Right lobe of liver (tissue), 4 donors: ENCODE measurements at regions not wholly inside any gene's neighbourhood (a gene's known extent, or its start where the extent isn't known, plus 50 kb on each side); places are given as distances from the start of the nearest gene placed in this dataset.

Experiments used
- POLR2A ChIP-seq: fragments of 450-650 bp; IDR thresholded peaks from one replicate; pipeline ENCODE4 v1.6.1; 2017; ENCODE audit warnings: antibody characterized with exemption, mild to moderate bottlenecking
- TF ChIP-seq, protein P1 (sequence below), 4 donors: fragments of 200-600 bp in 3 of 4; fragments of 450-650 bp in 1 of 4; IDR thresholded peaks; one replicate each; pipeline versions ENCODE4 v1.5.1 to v1.8.0; 2016 to 2022; ENCODE audit warnings: antibody characterized with exemption in 4 of 4, mild to moderate bottlenecking in 2 of 4
- donor health status: DM: no; HTN: no; CAD: no.
- donor health status: DM: no; HTN: no; CAD: no.
- donor health status: DM: no; HTN: yes; CAD: no.

DNA sequence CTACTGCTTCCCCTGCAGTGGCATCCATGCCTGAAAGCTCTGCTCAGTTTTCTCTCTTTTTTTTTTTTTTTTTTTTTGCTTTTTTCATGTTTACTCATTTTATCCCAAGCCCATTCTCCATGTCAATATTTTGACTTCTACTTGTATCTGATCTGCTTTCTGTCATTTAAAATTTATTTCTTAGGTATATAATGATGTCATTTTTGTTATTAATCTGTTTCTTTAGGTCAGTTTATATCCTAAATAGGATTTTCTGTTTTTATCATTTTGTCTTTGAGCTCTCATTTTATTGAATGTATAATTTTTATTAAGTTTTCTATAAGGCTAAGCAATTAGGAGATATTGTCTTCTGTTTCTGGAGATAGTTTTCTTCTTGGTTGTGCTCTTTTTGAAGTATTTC lies 138.5 kb upstream of the PMEPA1 start:
- TF ChIP-seq, protein P1, sequence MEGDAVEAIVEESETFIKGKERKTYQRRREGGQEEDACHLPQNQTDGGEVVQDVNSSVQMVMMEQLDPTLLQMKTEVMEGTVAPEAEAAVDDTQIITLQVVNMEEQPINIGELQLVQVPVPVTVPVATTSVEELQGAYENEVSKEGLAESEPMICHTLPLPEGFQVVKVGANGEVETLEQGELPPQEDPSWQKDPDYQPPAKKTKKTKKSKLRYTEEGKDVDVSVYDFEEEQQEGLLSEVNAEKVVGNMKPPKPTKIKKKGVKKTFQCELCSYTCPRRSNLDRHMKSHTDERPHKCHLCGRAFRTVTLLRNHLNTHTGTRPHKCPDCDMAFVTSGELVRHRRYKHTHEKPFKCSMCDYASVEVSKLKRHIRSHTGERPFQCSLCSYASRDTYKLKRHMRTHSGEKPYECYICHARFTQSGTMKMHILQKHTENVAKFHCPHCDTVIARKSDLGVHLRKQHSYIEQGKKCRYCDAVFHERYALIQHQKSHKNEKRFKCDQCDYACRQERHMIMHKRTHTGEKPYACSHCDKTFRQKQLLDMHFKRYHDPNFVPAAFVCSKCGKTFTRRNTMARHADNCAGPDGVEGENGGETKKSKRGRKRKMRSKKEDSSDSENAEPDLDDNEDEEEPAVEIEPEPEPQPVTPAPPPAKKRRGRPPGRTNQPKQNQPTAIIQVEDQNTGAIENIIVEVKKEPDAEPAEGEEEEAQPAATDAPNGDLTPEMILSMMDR (IDR thresholded peaks at IDR 0.05): no peak
- TF ChIP-seq POLR2A: no peak
